Mesenchymal stem cell (in vitro differentiated cells and primary cell): ENCODE measurements at regions not wholly inside any gene's neighbourhood (a gene's known extent, or its start where the extent isn't known, plus 50 kb on each side); places are given as distances from the start of the nearest gene placed in this dataset.

Source experiments
- DNase-seq: peaks from one replicate; pipeline ENCODE4 v3.0.0-alpha.2; 2013
- H2AFZ ChIP-seq: one replicate; pipeline ENCODE4 v1.6.1; 2013; ENCODE audit warnings: low read depth, mild to moderate bottlenecking, control low read depth, inconsistent platforms, low read length, moderate library complexity
- H2AK5ac ChIP-seq: 2 replicates; pipeline ENCODE4 v1.6.1; 2013; ENCODE audit warnings: low read length, moderate library complexity, mild to moderate bottlenecking, inconsistent platforms; ENCODE audit not compliant: severe bottlenecking
- H2BK120ac ChIP-seq: one replicate; pipeline ENCODE4 v1.6.1; 2013; ENCODE audit warnings: low read depth, mild to moderate bottlenecking, inconsistent platforms, low read length, moderate library complexity
- H2BK12ac ChIP-seq, 2 experiments: one replicate each; pipeline ENCODE4 v1.6.1; 2013; ENCODE audit warnings: inconsistent platforms in 2 of 2, low read length in 2 of 2, mild to moderate bottlenecking in 2 of 2, moderate library complexity in 2 of 2, control low read depth in 1 of 2
- H2BK15ac ChIP-seq: one replicate; pipeline ENCODE4 v1.6.1; 2013; ENCODE audit warnings: mild to moderate bottlenecking, low read depth, inconsistent platforms; ENCODE audit not compliant: poor library complexity, severe bottlenecking
- H2BK5ac ChIP-seq: 2 replicates; pipeline ENCODE4 v1.6.1; 2013; ENCODE audit warnings: low read depth, mild to moderate bottlenecking, low read length, control low read depth, inconsistent platforms; ENCODE audit not compliant: poor library complexity, severe bottlenecking
- H3K14ac ChIP-seq, 2 experiments: one replicate each; pipeline ENCODE4 v1.6.1; 2013; ENCODE audit warnings: inconsistent platforms in 2 of 2, low read length in 2 of 2, control low read depth in 1 of 2, mild to moderate bottlenecking in 1 of 2, moderate library complexity in 1 of 2
- H3K18ac ChIP-seq, 2 experiments: one replicate each; pipeline ENCODE4 v1.6.1; 2013; ENCODE audit warnings: inconsistent platforms in 2 of 2, low read length in 2 of 2, control low read depth in 1 of 2, low read depth in 1 of 2, mild to moderate bottlenecking in 1 of 2
- H3K23ac ChIP-seq, 2 experiments: one replicate each; pipeline ENCODE4 v1.6.1; 2013; ENCODE audit warnings: inconsistent platforms in 2 of 2, low read length in 2 of 2, mild to moderate bottlenecking in 2 of 2, moderate library complexity in 2 of 2, control low read depth in 1 of 2
- H3K27ac ChIP-seq: 2 replicates; pipeline ENCODE4 v1.5.1; 2013; ENCODE audit warnings: mild to moderate bottlenecking, moderate library complexity, low read length, control low read depth, inconsistent platforms; ENCODE audit not compliant: poor library complexity, severe bottlenecking
- H3K27me3 ChIP-seq, 2 experiments: 2 replicates each; pipeline versions ENCODE4 v1.6.1 to v1.7.0; 2013; ENCODE audit warnings: low read length in 2 of 2, mild to moderate bottlenecking in 2 of 2, moderate library complexity in 2 of 2, control low read depth in 1 of 2, inconsistent platforms in 1 of 2; ENCODE audit not compliant: control insufficient read depth in 1 of 2, insufficient read depth in 1 of 2
- H3K36me3 ChIP-seq, 2 experiments: 2 replicates each; pipeline versions ENCODE4 v1.6.1 to v1.7.0; 2013; ENCODE audit warnings: low read length in 2 of 2, control low read depth in 1 of 2, inconsistent platforms in 1 of 2, low read depth in 1 of 2, mild to moderate bottlenecking in 1 of 2; ENCODE audit not compliant: insufficient read depth in 2 of 2, control insufficient read depth in 1 of 2
- H3K4ac ChIP-seq, 2 experiments: one replicate each; pipeline ENCODE4 v1.6.1; 2013; ENCODE audit warnings: inconsistent platforms in 2 of 2, low read length in 2 of 2, mild to moderate bottlenecking in 2 of 2, moderate library complexity in 2 of 2, control low read depth in 1 of 2, low read depth in 1 of 2
- H3K4me1 ChIP-seq: 2 replicates; pipeline ENCODE4 v1.6.1; 2013; ENCODE audit warnings: low read depth, low read length, control low read depth; ENCODE audit not compliant: control insufficient read depth, insufficient read depth
- H3K4me2 ChIP-seq: 2 replicates; pipeline ENCODE4 v1.6.1; 2013; ENCODE audit warnings: low read length, mild to moderate bottlenecking, inconsistent platforms; ENCODE audit not compliant: poor library complexity, severe bottlenecking
- H3K4me3 ChIP-seq, 2 experiments: 2 replicates each; pipeline versions ENCODE4 v1.5.1 to v1.7.0; 2013; ENCODE audit warnings: low read length in 2 of 2, mild to moderate bottlenecking in 2 of 2, control low read depth in 1 of 2, low read depth in 1 of 2; ENCODE audit not compliant: insufficient read depth in 1 of 2
- H3K79me1 ChIP-seq: replicated peaks from 2 replicates; pipeline ENCODE4 v1.6.1; 2013; ENCODE audit warnings: mild to moderate bottlenecking, control low read depth, low read length, inconsistent platforms; ENCODE audit not compliant: poor library complexity, severe bottlenecking
- H3K9ac ChIP-seq: 2 replicates; pipeline ENCODE4 v1.7.0; 2013; ENCODE audit warnings: mild to moderate bottlenecking, low read length, moderate library complexity
- H3K9me3 ChIP-seq: 2 replicates; pipeline ENCODE4 v1.7.0; 2013; ENCODE audit warnings: mild to moderate bottlenecking, low read length; ENCODE audit not compliant: control insufficient read depth
- H4K8ac ChIP-seq: one replicate; pipeline ENCODE4 v1.6.1; 2013; ENCODE audit warnings: inconsistent platforms, mild to moderate bottlenecking, low read length, moderate library complexity
- H4K91ac ChIP-seq: one replicate; pipeline ENCODE4 v1.6.1; 2013; ENCODE audit warnings: mild to moderate bottlenecking, low read length, inconsistent platforms
- WGBS: methylation state at CpG from one replicate; pipeline ENCODE4 v1.1.7; 2013; ENCODE audit warnings: mixed read lengths; 5-methylcytosine and 5-hydroxymethylcytosine counted together

DNA sequence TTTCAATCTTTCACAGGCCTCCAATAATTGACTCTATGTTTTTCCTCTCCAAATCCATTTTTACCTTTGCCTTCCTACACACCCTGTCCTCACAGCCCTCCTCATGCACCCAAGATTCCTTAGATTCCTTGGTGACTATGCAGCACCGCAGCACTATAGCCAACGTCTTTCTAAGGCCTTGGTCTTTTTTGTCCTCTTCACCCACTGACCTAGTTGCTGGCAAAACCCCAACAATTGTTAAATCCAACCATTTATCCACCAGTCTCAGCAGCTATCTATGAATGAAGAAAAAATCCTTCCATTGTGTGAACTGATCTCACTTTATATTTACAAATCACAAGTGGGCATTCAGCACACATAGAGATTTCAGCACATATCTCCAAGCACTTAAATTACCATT lies 203.9 kb downstream of the VGLL3 start:
- no peak overlapping the region for H3K4me3 ChIP-seq
- no peak overlapping the region for H3K23ac ChIP-seq
- H3K79me1 ChIP-seq: no peaks in the 10 kb centered on the region
- H4K91ac ChIP-seq: no peak overlapping the region
- no peak overlapping the region for H3K18ac ChIP-seq
- H2BK12ac ChIP-seq: no peak overlapping the region
- no peak overlapping the region for H2BK15ac ChIP-seq
- no peak overlapping the region for H2AK5ac ChIP-seq
- no peak overlapping the region for H2BK5ac ChIP-seq
- H3K9me3 ChIP-seq: no peaks in the 10 kb centered on the region
- no peak overlapping the region for H2AFZ ChIP-seq
- no peaks in the 10 kb centered on the region for H3K4me1 ChIP-seq
- H3K27me3 ChIP-seq: no peaks in the 10 kb centered on the region
- H3K14ac ChIP-seq: no peak overlapping the region
- no peak overlapping the region for H3K27ac ChIP-seq
- no peaks in the 10 kb centered on the region for H3K36me3 ChIP-seq
- H3K4me2 ChIP-seq: no peak overlapping the region
- no peak overlapping the region for H2BK120ac ChIP-seq
- DNase-seq: no peak
- no peak overlapping the region for H3K4ac ChIP-seq
- H3K9ac ChIP-seq: no peak overlapping the region
- no peak overlapping the region for H4K8ac ChIP-seq
- WGBS: 32% methylated on average over 2 of the region's 2 CpGs

DNA sequence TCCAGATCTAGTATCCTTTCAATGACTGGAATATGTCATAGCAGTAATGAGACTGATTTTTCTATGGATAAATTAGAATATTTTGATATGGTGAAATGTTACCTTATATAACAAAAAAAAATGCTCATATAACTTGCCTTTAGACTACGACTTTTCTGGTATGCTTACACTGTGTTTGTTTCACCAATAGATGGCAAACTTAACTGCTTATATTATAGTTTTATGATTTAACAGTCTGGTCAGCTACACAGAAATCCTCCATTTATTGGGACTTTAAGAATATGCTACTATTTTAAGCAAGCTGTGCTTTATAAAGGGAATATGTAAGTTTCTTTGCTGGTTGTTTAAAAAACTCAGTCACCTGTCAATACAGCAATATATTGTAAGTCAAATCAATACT lies 205.6 kb downstream of the VGLL3 start:
- Histone ChIP-seq H2AK5ac (no peak overlapping the region), H3K36me3 (no peaks in the 10 kb centered on the region), H3K79me1 (no peaks in the 10 kb centered on the region), H3K27me3 (no peaks in the 10 kb centered on the region), H3K9me3 (no peaks in the 10 kb centered on the region), H3K27ac (no peak overlapping the region), H3K23ac (no peak overlapping the region), H4K8ac (no peak overlapping the region), H3K4me1 (no peaks in the 10 kb centered on the region), H2AFZ (no peak overlapping the region), H2BK120ac (no peak overlapping the region), H2BK5ac (no peak overlapping the region), H3K9ac (peak overlapping the region; percentile 66), H4K91ac (no peak overlapping the region), H3K18ac (no peak overlapping the region), H3K4me2 (no peak overlapping the region), H2BK15ac (no peak overlapping the region), H2BK12ac (no peak overlapping the region), H3K14ac (no peak overlapping the region), H3K4me3 (no peak overlapping the region), H3K4ac (no peak overlapping the region)
- DNase-seq: peak; percentile 19
- no CpG with 5 or more reads among the region's 1 CpG for WGBS

DNA sequence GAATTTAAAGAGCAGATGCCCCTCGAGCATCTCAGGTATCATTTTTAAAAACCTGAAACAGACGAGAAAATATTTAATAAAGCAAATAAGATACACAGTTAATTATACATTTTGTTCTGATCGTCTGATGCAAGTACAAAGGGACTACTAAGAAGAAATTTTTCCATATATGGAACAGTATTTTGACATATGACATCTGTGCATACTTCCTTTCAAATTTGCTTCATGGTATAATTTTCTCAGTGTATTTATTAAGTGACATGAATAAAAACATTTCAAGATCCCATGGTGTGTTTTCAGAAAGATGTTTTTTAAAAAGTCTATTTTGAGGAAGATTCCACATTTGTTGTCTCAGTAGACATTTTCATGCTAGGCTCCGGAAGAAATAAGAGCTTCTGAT lies 208.1 kb downstream of the VGLL3 start:
- Histone ChIP-seq H3K79me1 (no peaks in the 10 kb centered on the region), H2BK120ac (no peak overlapping the region), H3K18ac (no peak overlapping the region), H2BK12ac (no peak overlapping the region), H3K9me3 (no peaks in the 10 kb centered on the region), H3K27me3 (no peaks in the 10 kb centered on the region), H4K8ac (no peak overlapping the region), H3K14ac (no peak overlapping the region), H3K4me1 (no peaks in the 10 kb centered on the region), H2BK15ac (no peak overlapping the region), H2AFZ (no peak overlapping the region), H3K36me3 (no peaks in the 10 kb centered on the region), H3K27ac (no peak overlapping the region), H3K4me2 (no peak overlapping the region), H3K23ac (no peak overlapping the region), H2BK5ac (no peak overlapping the region), H3K9ac (peak overlapping the region; percentile 25), H4K91ac (no peak overlapping the region), H2AK5ac (no peak overlapping the region), H3K4me3 (no peak overlapping the region), H3K4ac (no peak overlapping the region)
- whole genome bisulfite sequencing: 60% methylated on average over 1 of the region's 4 CpGs
- DNase-seq: no peak

DNA sequence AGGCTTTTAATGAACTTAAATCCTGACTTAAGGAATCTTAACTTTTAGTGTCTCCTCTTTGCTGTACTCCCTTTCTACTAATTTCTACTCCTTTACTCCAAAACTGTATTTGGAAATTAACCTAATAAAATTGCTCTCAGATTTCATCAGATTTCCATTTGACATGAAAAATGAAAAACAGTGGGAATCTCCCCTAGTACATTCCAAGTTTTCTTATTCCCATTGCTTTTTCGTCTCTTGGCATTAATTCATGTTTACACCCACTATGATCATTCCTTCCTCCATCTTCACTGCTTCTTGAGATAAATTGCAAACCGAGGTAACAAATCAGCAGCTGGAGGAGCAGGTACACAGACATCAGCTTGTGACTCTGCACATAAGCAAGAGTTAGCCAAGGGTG lies 208.7 kb downstream of the VGLL3 start:
- no peak overlapping the region for H2BK12ac ChIP-seq
- no peak overlapping the region for H3K4ac ChIP-seq
- no peaks in the 10 kb centered on the region for H3K4me1 ChIP-seq
- H3K27me3 ChIP-seq: no peaks in the 10 kb centered on the region
- no peak overlapping the region for H3K23ac ChIP-seq
- no peak overlapping the region for H2BK120ac ChIP-seq
- no peak overlapping the region for H2BK5ac ChIP-seq
- no peak overlapping the region for H4K91ac ChIP-seq
- DNase-seq: no peak
- H3K9ac ChIP-seq: peak overlapping the region; percentile 25
- H3K79me1 ChIP-seq: no peaks in the 10 kb centered on the region
- no peak overlapping the region for H4K8ac ChIP-seq
- no peak overlapping the region for H3K27ac ChIP-seq
- no peak overlapping the region for H3K4me3 ChIP-seq
- WGBS: 55% methylated on average over 2 of the region's 2 CpGs
- H2AK5ac ChIP-seq: no peak overlapping the region
- H3K9me3 ChIP-seq: no peaks in the 10 kb centered on the region
- H3K4me2 ChIP-seq: no peak overlapping the region
- no peak overlapping the region for H3K18ac ChIP-seq
- no peak overlapping the region for H2AFZ ChIP-seq
- no peaks in the 10 kb centered on the region for H3K36me3 ChIP-seq
- H2BK15ac ChIP-seq: no peak overlapping the region
- no peak overlapping the region for H3K14ac ChIP-seq
